IMR-90 (cell line): ENCODE measurements at regions not wholly inside any gene's neighbourhood (a gene's known extent, or its start where the extent isn't known, plus 50 kb on each side); places are given as distances from the start of the nearest gene placed in this dataset.
A peak's percentile ranks its signal among the peaks of the same experiment; 100 is the strongest.

Experiments
- ATAC-seq: fragments of 200-7000 bp; cut with Tn5 transposase; 2 replicates; pipeline ENCODE4 v1.9.1; 2020; ENCODE audit warnings: low read depth, mild to moderate bottlenecking, moderate library complexity
- BruUV-seq: library from RNA; stranded (reverse); fragments of 400-500 nt; replicated peaks from 2 replicates; lab custom pipeline; 2021; lab: Mats Ljungman, UMichigan
- CTCF ChIA-PET: fragments of 300-600 bp; formaldehyde crosslinking; extraction: SDS; loops from one replicate; lab custom pipeline; 2021; ENCODE audit warnings: antibody characterized with exemption; lab: Yijun Ruan, JAX
- POLR2A ChIA-PET: fragments of 300-600 bp; sonication (Branson Sonifier 250); formaldehyde crosslinking; loops from one replicate; lab custom pipeline; 2022; ENCODE audit warnings: antibody characterized with exemption; ENCODE audit not compliant: unreplicated experiment; lab: Charles Lee
- DNase-seq: peaks from one replicate; pipeline ENCODE4 v3.0.0; 2013
- H2AFZ ChIP-seq: replicated peaks from 2 replicates; pipeline ENCODE3; 2013; ENCODE audit warnings: low read length, mild to moderate bottlenecking; ENCODE audit not compliant: poor library complexity
- H2AK5ac ChIP-seq: 2 replicates; pipeline ENCODE4 v1.6.1; 2013; ENCODE audit warnings: low read depth, low read length, inconsistent platforms
- H2AK9ac ChIP-seq: replicated peaks from 2 replicates; pipeline ENCODE3; 2013; ENCODE audit warnings: mild to moderate bottlenecking, low read depth, low read length, moderate library complexity; ENCODE audit not compliant: poor library complexity
- H2BK120ac ChIP-seq: 2 replicates; pipeline ENCODE4 v1.6.1; 2013; ENCODE audit warnings: low read depth, low read length, inconsistent platforms
- H2BK15ac ChIP-seq: 3 replicates; pipeline ENCODE4 v1.6.1; 2013; ENCODE audit warnings: low read depth, low read length, inconsistent platforms
- H2BK20ac ChIP-seq: 2 replicates; pipeline ENCODE4 v1.6.1; 2013; ENCODE audit warnings: low read depth, mild to moderate bottlenecking, inconsistent platforms, low read length, moderate library complexity
- H2BK5ac ChIP-seq: 2 replicates; pipeline ENCODE4 v1.6.1; 2013; ENCODE audit warnings: mild to moderate bottlenecking, low read depth, low read length, inconsistent platforms; ENCODE audit not compliant: poor library complexity, severe bottlenecking
- H3K14ac ChIP-seq: replicated peaks from 2 replicates; pipeline ENCODE4 v1.6.1; 2013; ENCODE audit warnings: low read depth, low read length, inconsistent platforms
- H3K18ac ChIP-seq: 2 replicates; pipeline ENCODE4 v1.6.1; 2013; ENCODE audit warnings: low read depth, low read length, control low read depth
- H3K23ac ChIP-seq: 2 replicates; pipeline ENCODE4 v1.6.1; 2013; ENCODE audit warnings: low read depth, low read length, inconsistent platforms
- H3K27ac ChIP-seq: 2 replicates; pipeline ENCODE4 v1.5.1; 2013; ENCODE audit warnings: mild to moderate bottlenecking, control low read depth, low read length; ENCODE audit not compliant: insufficient read depth
- H3K27me3 ChIP-seq: 2 replicates; pipeline ENCODE4 v1.6.1; 2013; ENCODE audit warnings: low read length; ENCODE audit not compliant: control insufficient read depth, insufficient read depth
- H3K36me3 ChIP-seq: 2 replicates; pipeline ENCODE4 v1.6.1; 2013; ENCODE audit warnings: low read length, mixed read lengths; ENCODE audit not compliant: control insufficient read depth, insufficient read depth
- H3K4ac ChIP-seq: 2 replicates; pipeline ENCODE4 v1.6.1; 2013; ENCODE audit warnings: low read depth, low read length, inconsistent platforms
- H3K4me1 ChIP-seq: 2 replicates; pipeline ENCODE4 v1.6.1; 2013; ENCODE audit warnings: low read length, mixed read lengths; ENCODE audit not compliant: control insufficient read depth, insufficient read depth
- H3K4me2 ChIP-seq: 2 replicates; pipeline ENCODE4 v1.6.1; 2013; ENCODE audit warnings: low read depth, mild to moderate bottlenecking, control low read depth, low read length, moderate library complexity
- H3K4me3 ChIP-seq: 2 replicates; pipeline ENCODE4 v1.5.1; 2013; ENCODE audit warnings: low read depth, mild to moderate bottlenecking, control low read depth, low read length, moderate library complexity; ENCODE audit not compliant: insufficient read depth
- H3K56ac ChIP-seq: 2 replicates; pipeline ENCODE4 v1.6.1; 2013; ENCODE audit warnings: low read length, inconsistent platforms; ENCODE audit not compliant: insufficient read depth; ENCODE audit errors: extremely low read depth
- H3K79me1 ChIP-seq, 2 experiments: 2 replicates each; pipeline ENCODE4 v1.6.1; 2013; ENCODE audit warnings: low read length in 2 of 2, inconsistent platforms in 1 of 2, low read depth in 1 of 2
- H3K9ac ChIP-seq: 2 replicates; pipeline ENCODE4 v1.6.1; 2013; ENCODE audit warnings: low read depth, low read length, control low read depth
- H3K9me1 ChIP-seq: 2 replicates; pipeline ENCODE4 v1.6.1; 2013; ENCODE audit warnings: low read length, inconsistent platforms; ENCODE audit not compliant: insufficient read depth
- H3K9me3 ChIP-seq: 2 replicates; pipeline ENCODE4 v1.6.1; 2013; ENCODE audit warnings: low read length; ENCODE audit not compliant: control insufficient read depth, insufficient read depth
- H4K20me1 ChIP-seq: 2 replicates; pipeline ENCODE4 v1.6.1; 2013; ENCODE audit warnings: low read length, inconsistent platforms; ENCODE audit not compliant: insufficient read depth
- H4K5ac ChIP-seq: 2 replicates; pipeline ENCODE4 v1.6.1; 2013; ENCODE audit warnings: mild to moderate bottlenecking, low read depth, low read length, control low read depth
- H4K8ac ChIP-seq, 2 experiments: 2 replicates each; pipeline ENCODE4 v1.6.1; 2013; ENCODE audit warnings: low read depth in 2 of 2, low read length in 2 of 2, control low read depth in 1 of 2, inconsistent platforms in 1 of 2
- H4K91ac ChIP-seq: 2 replicates; pipeline ENCODE4 v1.6.1; 2013; ENCODE audit warnings: low read depth, low read length, inconsistent platforms; ENCODE audit not compliant: insufficient read depth
- CEBPB ChIP-seq: IDR thresholded peaks from 2 replicates; pipeline ENCODE4 v1.6.1; 2012; ENCODE audit warnings: low read depth, low read length, improper control_type of control experiment
- CTCF ChIP-seq: conservative IDR thresholded peaks from 2 replicates; pipeline ENCODE4 v1.5.1; 2012; ENCODE audit warnings: mild to moderate bottlenecking, low read depth, low read length, improper control_type of control experiment
- FOS ChIP-seq: fragments of 150-350 bp; IDR thresholded peaks from 2 replicates; pipeline ENCODE4 v1.6.1; 2016; ENCODE audit warnings: low read depth, low read length
- MAFK ChIP-seq: IDR thresholded peaks from 2 replicates; pipeline ENCODE4 v1.6.1; 2012; ENCODE audit warnings: low read depth, low read length, improper control_type of control experiment
- POLR2A ChIP-seq: IDR thresholded peaks from 2 replicates; pipeline ENCODE4 v1.6.1; 2012; ENCODE audit warnings: mild to moderate bottlenecking, low read depth, low read length
- RCOR1 ChIP-seq: IDR thresholded peaks from 2 replicates; pipeline ENCODE4 v1.6.1; 2012; ENCODE audit warnings: mild to moderate bottlenecking, low read length, improper control_type of control experiment; ENCODE audit not compliant: insufficient replicate concordance
- RFX5 ChIP-seq: IDR thresholded peaks from 2 replicates; pipeline ENCODE4 v1.8.0; 2012; ENCODE audit warnings: low read depth, mild to moderate bottlenecking, low read length, moderate library complexity
- WGBS, 2 experiments: methylation state at CpG; one replicate each; pipeline versions ENCODE4 v1.1.5 to v1.1.7; 2013; ENCODE audit warnings: missing lambda C conversion rate in 2 of 2; ENCODE audit not compliant: insufficient read length in 1 of 2; ENCODE audit errors: extremely low coverage in 2 of 2; 5-methylcytosine and 5-hydroxymethylcytosine counted together
- dilution Hi-C: fragments of 300-500 bp; cut with HindIII; formaldehyde crosslinking; loops from one replicate; pipeline ENCODE4 v1.14.3; 2018; ENCODE audit warnings: low sequenced_read_pairs; ENCODE audit not compliant: unreplicated experiment
- in situ Hi-C: fragments of 300-500 bp; cut with MboI; formaldehyde crosslinking; loops from 3 replicates; pipeline ENCODE4 v1.14.3; 2019; ENCODE audit warnings: low sequenced_read_pairs, inconsistent platforms, mixed read lengths
- intact Hi-C: fragments of 100-400 bp; cut with micrococcal nuclease; formaldehyde crosslinking; loops from 2 replicates; pipeline ENCODE4 v1.10.0; 2022

GRCh38 chr18:59779979-59780378 lies 82.8 kb upstream of the CCBE1 start:
- peaks cover 15% of the 10 kb centered on the region for H3K9me1 ChIP-seq

More at GRCh38 chr18:59779979-59780378, 82.8 kb upstream of the CCBE1 start:
- Histone ChIP-seq H3K4me2 (peak overlapping the region; percentile 5; the same call in 1 of the 2 replicates), H4K91ac (peak overlapping the region; percentile 67), H2BK15ac (peak overlapping the region; percentile 69; the same call in 1 of the 3 replicates), H4K8ac (peak overlapping the region in 1 of 2 experiments; percentile 59; a peak in 2 of 4 replicates), H3K4me3 (no peak overlapping the region), H3K56ac (peak overlapping the region; percentile 52; the same call in 1 of the 2 replicates), H3K27me3 (no peaks in the 10 kb centered on the region), H2BK120ac (peak overlapping the region; percentile 66), H2BK20ac (peak overlapping the region; percentile 81), H3K9me3 (no peaks in the 10 kb centered on the region), H2AFZ (no peak overlapping the region), H3K79me1 (0 out of 4 replicates have a peak, but pooled peaks cover 0 to 2% of the 10 kb centered on the region in 2 experiments), H3K4ac (peak overlapping the region; percentile 62; the same call in 1 of the 2 replicates), H3K23ac (no peak overlapping the region), H3K4me1 (peaks cover 6% of the 10 kb centered on the region; the same call in 1 of the 2 replicates), H3K14ac (peak overlapping the region; percentile 8; the same call in 1 of the 2 replicates), H2AK5ac (0 out of 2 replicates have a peak overlapping the region, but pooled peaks have one; percentile 48), H2AK9ac (no peak overlapping the region), H2BK5ac (peak overlapping the region; percentile 87), H3K36me3 (no peaks in the 10 kb centered on the region), H4K20me1 (no peaks in the 10 kb centered on the region), H4K5ac (no peak overlapping the region), H3K27ac (no peak overlapping the region), H3K18ac (peak overlapping the region; percentile 3; the same call in 1 of the 2 replicates), H3K9ac (no peak overlapping the region)
- in situ Hi-C loops (no loop called here), intact Hi-C loops (loop anchor here (1.0 kb wide), 1 partner anchor 83 kb away; the partner anchor contains the start of gene CCBE1), dilution Hi-C loops (no loop called here)
- ChIA-PET CTCF (interaction anchor here (0.6 to 2.3 kb wide), 6 partner anchors 12 to 119 kb away, joined by 3 to 9 read pairs (median 5); partner anchors contain the start of gene CCBE1), POLR2A (no interaction called here)
- DNase-seq (peak; percentile 91), ATAC-seq (peak; percentile 81)
- BruUV-seq: no TSS peak
- no peak for TF ChIP-seq POLR2A
- TF ChIP-seq CTCF: no peak
- TF ChIP-seq RCOR1: no peak
- peak; percentile 39; the same call in 1 of the 2 replicates for TF ChIP-seq MAFK
- TF ChIP-seq RFX5: no peak
- no peak for TF ChIP-seq CEBPB
- TF ChIP-seq FOS: peak; percentile 43
- WGBS, 2 experiments: no CpG with 5 or more reads among the region's 2 CpGs
